Heart right ventricle (tissue), 16 donors: ENCODE measurements at regions not wholly inside any gene's neighbourhood (a gene's known extent, or its start where the extent isn't known, plus 50 kb on each side); places are given as distances from the start of the nearest gene placed in this dataset.

Experiments used
- ATAC-seq, 8 donors: fragments of 200-7000 bp; cut with Tn5 transposase; one replicate each; pipeline ENCODE4 v1.9.1; 2020; ENCODE audit warnings: mild to moderate bottlenecking in 8 of 8, moderate library complexity in 8 of 8, moderate number of reproducible peaks in 1 of 8
- DNase-seq, 2 donors: peaks; one replicate each; pipeline ENCODE4 v3.0.0-alpha.2; 2020
- H3K27ac ChIP-seq, 10 donors: fragments of 200-600 bp; sonication (generic) in 2 of 10; one replicate each; pipeline versions ENCODE4 v1.5.0 to v1.8.0; 2020 to 2022; ENCODE audit warnings: mild to moderate bottlenecking in 3 of 10
- H3K27me3 ChIP-seq, 7 donors: fragments of 200-600 bp; one replicate each; pipeline ENCODE4 v1.8.0; 2021 to 2022; ENCODE audit warnings: mild to moderate bottlenecking in 2 of 7
- H3K36me3 ChIP-seq, 9 donors: fragments of 200-600 bp; sonication (generic) in 1 of 9; one replicate each; pipeline versions ENCODE4 v1.5.0 to v1.8.0; 2020 to 2022; ENCODE audit warnings: mild to moderate bottlenecking in 2 of 9
- H3K4me1 ChIP-seq, 9 donors: fragments of 200-600 bp; sonication (generic) in 1 of 9; one replicate each; pipeline versions ENCODE4 v1.5.0 to v1.8.0; 2020 to 2022; ENCODE audit warnings: mild to moderate bottlenecking in 4 of 9
- H3K4me3 ChIP-seq, 10 donors: fragments of 200-600 bp; sonication (generic) in 2 of 10; one replicate each; pipeline versions ENCODE4 v1.5.0 to v1.8.0; 2020 to 2022; ENCODE audit warnings: mild to moderate bottlenecking in 7 of 10, moderate library complexity in 2 of 10
- H3K9me3 ChIP-seq, 11 donors: fragments of 200-600 bp in 10 of 11; sonication (generic) in 2 of 11; one replicate each; pipeline versions ENCODE4 v1.5.0 to v1.8.0; 2013 to 2022; ENCODE audit warnings: mild to moderate bottlenecking in 2 of 11, control low read depth in 1 of 11, moderate library complexity in 1 of 11
- WGBS, 2 donors: extraction: QIAGEN DNeasy Blood & Tissue Kit; methylation state at CpG; one replicate each; pipeline ENCODE4 v1.1.7; 2013; ENCODE audit warnings: inconsistent platforms in 1 of 2; 5-methylcytosine and 5-hydroxymethylcytosine counted together
- intact Hi-C, 10 donors: fragments of 100-400 bp; cut with DNase I; formaldehyde crosslinking; loops; one replicate each; pipeline versions ENCODE4 v1.11.1 to v1.14.2; 2022
- TF ChIP-seq, protein P1 (sequence below), 9 donors: fragments of 200-600 bp; sonication (generic) in 2 of 9; IDR thresholded peaks; one replicate each; pipeline versions ENCODE4 v1.5.0 to v1.8.0; 2021 to 2022; ENCODE audit warnings: antibody characterized with exemption in 9 of 9, mild to moderate bottlenecking in 5 of 9, moderate library complexity in 1 of 9
- donor health status: Arrhythmogenic right ventricular cardiomyopathy.
- donor health status: ischemic (EF 13 %, LVEDD 7.1; RV severe dilation, severe dysfunction).
- donor health status: healthy with polysubstance abuse.
- donor health status: DM: no; HTN: yes; CAD: no.
- donor health status: DM: no; HTN: no; CAD: no.
- donor health status: ischemic (EF 25% LVEDD 6.9; RV normal size, moderate dysfunction).
- donor health status: ischemic (EF 25% LVEDD 5.7; RV mildly dilated, moderate dysfunction).
- donor health status: healthy.
- donor health status: DM: yes; HTN: yes; CAD: no.
- donor health status: Ischemic cardiomyopathy.
- donor health status: ischemic (EF 35%, LVEDD 5.7; RV mildly dilated, moderate dysfunction).
- donor health status: nonischemic (EF 11% LVEDD 7.7; RV severe dilation, severe dysfunction).
- donor health status: DM: yes; HTN: yes; CAD: no.
- donor health status: PGD.
- donor health status: ischemic (EF 29% LVEDD 5.4; RV normal size, mild dysfunction).
- donor health status: nonischemic (EF 23%, LVEDD 6.1; RV moderate dilation, normal function).

DNA sequence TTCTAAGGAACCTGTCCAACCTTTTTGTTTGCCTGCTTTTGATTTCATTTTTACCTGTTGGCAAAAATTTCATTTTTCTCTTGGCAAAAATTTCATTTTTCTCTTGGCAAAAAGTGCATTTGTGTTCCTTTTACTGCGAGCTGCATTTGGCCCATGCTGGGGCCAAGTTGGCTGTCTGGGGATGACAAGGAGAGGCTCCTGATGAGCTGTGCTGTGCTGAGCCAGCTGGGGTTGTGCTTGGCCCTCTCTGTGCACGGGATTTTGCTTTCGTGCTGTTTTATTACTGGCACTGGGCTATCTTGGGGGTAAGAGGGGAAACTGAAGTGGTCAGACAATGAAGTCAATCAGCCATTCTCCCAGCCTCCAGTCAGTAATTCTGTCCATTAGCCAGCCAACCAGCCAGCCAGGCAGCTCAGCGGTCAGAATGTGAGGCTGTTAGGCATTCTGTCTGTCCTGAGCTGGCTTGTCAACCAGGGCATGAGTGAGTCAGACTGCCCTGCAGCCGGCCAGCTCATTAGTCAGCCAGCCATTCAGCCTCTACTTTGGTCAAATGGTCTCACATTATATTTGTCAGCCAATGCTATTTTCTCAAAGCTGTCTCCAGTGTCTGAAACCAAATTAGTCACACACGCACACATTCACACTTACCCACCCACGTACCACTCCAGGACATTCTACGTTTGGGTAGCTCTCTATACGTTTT lies 56.9 kb upstream of the PRPS1 start:
- ATAC-seq, result no peak
- WGBS, 2 donors, result 83 to 86% methylated on average over 9 of the region's 9 CpGs

DNA sequence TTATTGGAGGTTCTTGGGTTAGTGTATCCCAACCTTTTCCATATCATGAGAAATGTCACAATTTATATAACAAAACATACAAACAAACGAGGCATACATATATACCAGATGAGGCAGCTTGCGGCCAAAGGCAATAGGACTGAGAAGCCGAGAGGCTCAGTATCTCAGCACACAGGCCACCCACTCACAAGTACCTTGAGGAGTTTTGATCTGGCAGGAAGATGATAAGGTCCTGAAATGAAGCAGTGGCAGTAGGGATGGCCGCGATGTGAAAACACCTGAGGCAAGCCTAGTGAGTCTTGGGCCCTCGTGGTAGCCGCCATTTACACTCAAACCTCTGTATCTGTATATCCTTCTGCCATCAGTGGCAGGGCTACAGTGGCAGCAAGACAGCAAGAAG lies 55.3 kb upstream of the PRPS1 start:
- intact Hi-C loops, result no loop called here

More for the DNA sequence above, 56.9 kb upstream of the PRPS1 start:
- DNase-seq, result no peak
- Histone ChIP-seq H3K36me3 (no peaks in the 10 kb centered on the region), H3K27ac (no peak overlapping the region), H3K4me1 (no peaks in the 10 kb centered on the region), H3K4me3 (no peak overlapping the region), H3K9me3 (no peaks in the 10 kb centered on the region), H3K27me3 (peaks cover 0 to 39% (median 0%) of the 10 kb centered on the region in 7 donors)
- intact Hi-C loops, result no loop called here
- TF ChIP-seq, protein P1, sequence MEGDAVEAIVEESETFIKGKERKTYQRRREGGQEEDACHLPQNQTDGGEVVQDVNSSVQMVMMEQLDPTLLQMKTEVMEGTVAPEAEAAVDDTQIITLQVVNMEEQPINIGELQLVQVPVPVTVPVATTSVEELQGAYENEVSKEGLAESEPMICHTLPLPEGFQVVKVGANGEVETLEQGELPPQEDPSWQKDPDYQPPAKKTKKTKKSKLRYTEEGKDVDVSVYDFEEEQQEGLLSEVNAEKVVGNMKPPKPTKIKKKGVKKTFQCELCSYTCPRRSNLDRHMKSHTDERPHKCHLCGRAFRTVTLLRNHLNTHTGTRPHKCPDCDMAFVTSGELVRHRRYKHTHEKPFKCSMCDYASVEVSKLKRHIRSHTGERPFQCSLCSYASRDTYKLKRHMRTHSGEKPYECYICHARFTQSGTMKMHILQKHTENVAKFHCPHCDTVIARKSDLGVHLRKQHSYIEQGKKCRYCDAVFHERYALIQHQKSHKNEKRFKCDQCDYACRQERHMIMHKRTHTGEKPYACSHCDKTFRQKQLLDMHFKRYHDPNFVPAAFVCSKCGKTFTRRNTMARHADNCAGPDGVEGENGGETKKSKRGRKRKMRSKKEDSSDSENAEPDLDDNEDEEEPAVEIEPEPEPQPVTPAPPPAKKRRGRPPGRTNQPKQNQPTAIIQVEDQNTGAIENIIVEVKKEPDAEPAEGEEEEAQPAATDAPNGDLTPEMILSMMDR (IDR thresholded peaks at IDR 0.05), result no peak

GRCh38 chrX:107574054-107574683 lies 54.1 kb upstream of the PRPS1 start:
- Histone ChIP-seq H3K36me3 (no peaks in the 10 kb centered on the region), H3K4me1 (no peaks in the 10 kb centered on the region), H3K4me3 (no peak overlapping the region), H3K9me3 (no peaks in the 10 kb centered on the region), H3K27ac (no peak overlapping the region), H3K27me3 (peaks cover 0 to 24% (median 0%) of the 10 kb centered on the region in 7 donors)
- TF ChIP-seq, protein P1 (IDR thresholded peaks at IDR 0.05), result no peak
- no peak for DNase-seq
- no peak for ATAC-seq
- intact Hi-C loops, result no loop called here
- 88 to 92% methylated on average over 3 of the region's 3 CpGs for WGBS, 2 donors

More for the DNA sequence above, 55.3 kb upstream of the PRPS1 start:
- no peak overlapping the region for H3K4me3 ChIP-seq
- DNase-seq (no peak), ATAC-seq (no peak)
- H3K9me3 ChIP-seq, result no peaks in the 10 kb centered on the region
- no peaks in the 10 kb centered on the region for H3K4me1 ChIP-seq
- H3K27me3 ChIP-seq, result peaks cover 0 to 30% (median 0%) of the 10 kb centered on the region in 7 donors
- 93% methylated on average over 5 to 7 of the region's 7 CpGs for WGBS, 2 donors
- no peak overlapping the region for H3K27ac ChIP-seq
- TF ChIP-seq, protein P1 (IDR thresholded peaks at IDR 0.05), result no peak
- H3K36me3 ChIP-seq, result no peaks in the 10 kb centered on the region

DNA sequence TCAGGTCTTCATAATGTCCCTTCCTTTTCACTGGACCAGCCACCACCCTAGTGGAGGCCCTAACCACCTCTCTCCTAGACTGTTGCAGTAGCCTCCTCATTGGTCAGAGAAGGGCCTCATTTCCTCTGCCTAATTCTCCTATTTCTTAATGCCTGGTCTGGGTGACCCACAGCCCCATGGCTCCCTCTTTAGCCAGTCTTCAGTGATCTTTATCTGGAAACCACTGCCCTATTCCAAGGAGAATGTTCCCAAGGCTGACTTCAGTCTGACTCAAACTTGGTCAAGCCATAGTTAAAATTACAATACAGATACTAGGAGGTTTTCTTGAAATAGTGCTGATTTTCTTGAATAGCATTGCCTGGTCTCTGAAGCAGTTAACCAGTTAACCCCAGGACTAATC lies 53.6 kb upstream of the PRPS1 start:
- no peaks in the 10 kb centered on the region for H3K9me3 ChIP-seq
- H3K4me3 ChIP-seq, result no peak overlapping the region
- no peaks in the 10 kb centered on the region for H3K4me1 ChIP-seq
- intact Hi-C loops, result no loop called here
- no peaks in the 10 kb centered on the region for H3K36me3 ChIP-seq
- H3K27ac ChIP-seq, result no peak overlapping the region
- ATAC-seq (no peak), DNase-seq (no peak)
- TF ChIP-seq, protein P1 (IDR thresholded peaks at IDR 0.05), result no peak
- peaks cover 0 to 20% (median 0%) of the 10 kb centered on the region in 7 donors for H3K27me3 ChIP-seq
